ENCODE measurements at regions not wholly inside any gene's neighbourhood (a gene's known extent, or its start where the extent isn't known, plus 50 kb on each side); places are given as distances from the start of the nearest gene placed in this dataset.
"Not testable (repeated sequence)": the region's sequence is repeated elsewhere in the genome, so short reads cannot be mapped to it uniquely, and the experiment has no call there.

DNA sequence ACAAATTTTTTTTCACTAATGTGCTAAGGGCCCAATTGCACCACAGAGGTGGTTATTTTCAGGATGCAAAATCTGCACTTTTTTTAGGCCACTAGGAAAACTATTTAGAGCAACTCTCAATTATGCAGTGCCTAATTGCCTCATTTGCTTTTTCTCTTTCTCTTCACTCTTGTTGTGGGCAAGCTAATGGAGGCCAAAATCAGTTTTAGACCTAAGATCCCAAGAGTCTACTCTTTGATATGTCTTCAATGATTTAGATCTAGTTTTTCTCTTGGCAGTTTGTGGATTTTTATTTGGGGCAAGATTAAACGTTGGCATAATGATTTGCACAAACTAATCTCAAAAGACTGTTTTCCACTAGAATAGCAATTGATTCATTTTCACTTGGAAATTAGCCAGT, 1996.9 kb downstream of the LRRC4C start:
- DNase-seq: no peak

DNA sequence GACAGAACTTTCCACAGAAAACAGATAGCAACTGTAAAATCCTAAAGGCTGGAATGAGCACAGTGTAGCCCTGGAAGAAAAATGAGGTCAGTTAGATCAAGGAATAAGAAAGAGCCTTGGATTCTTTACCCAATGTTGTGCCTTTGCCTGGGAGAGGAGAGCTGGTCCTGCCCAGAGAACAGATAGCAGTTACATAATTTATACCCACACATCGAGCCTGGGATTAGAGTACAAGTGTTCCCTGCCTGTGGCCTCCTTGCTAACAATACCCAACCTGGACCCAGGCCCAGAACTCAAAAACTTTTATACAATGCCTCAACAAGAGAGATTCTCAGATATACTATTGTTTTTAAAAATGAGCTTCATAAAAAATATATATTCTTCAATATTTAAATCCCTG, 1998.4 kb downstream of the LRRC4C start:
- no peak for DNase-seq

DNA sequence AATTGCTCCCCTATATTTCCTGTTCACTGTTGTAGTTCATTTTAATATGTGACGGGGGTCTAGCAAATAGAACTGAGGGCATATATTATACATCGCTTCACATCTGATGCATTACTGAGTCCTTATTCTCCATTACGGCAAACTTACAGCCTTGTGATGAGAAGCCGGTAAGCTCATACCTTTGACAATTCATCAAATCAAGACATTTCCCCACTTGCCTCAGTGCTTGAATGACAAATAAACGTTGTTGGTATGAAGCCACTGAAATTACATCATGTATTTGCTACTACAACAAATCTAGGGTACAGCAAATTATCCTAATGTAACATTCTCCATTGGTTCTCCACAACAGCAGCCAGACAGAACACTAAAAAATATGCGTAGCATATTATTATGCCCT, 1999.8 kb downstream of the LRRC4C start:
- no peak for DNase-seq

DNA sequence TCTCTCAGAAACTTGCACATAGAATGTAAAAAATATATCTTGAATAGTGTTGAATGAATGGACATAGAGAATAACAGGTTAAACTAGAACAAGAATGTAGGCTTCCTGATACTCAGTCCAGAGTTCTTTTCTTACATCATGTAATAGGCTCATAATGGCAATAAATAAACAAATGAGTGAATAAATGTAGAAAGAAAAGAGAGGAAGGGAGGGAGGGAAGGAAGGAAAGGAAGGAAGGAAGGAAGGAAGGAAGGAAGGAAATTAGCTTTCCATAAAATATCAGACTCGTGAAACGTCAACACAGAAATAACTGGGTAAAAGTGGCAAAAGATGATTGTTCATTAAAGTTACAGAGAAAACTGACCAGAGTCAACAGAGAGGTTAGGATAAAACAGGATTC, 2001.0 kb downstream of the LRRC4C start:
- no peak for DNase-seq

DNA sequence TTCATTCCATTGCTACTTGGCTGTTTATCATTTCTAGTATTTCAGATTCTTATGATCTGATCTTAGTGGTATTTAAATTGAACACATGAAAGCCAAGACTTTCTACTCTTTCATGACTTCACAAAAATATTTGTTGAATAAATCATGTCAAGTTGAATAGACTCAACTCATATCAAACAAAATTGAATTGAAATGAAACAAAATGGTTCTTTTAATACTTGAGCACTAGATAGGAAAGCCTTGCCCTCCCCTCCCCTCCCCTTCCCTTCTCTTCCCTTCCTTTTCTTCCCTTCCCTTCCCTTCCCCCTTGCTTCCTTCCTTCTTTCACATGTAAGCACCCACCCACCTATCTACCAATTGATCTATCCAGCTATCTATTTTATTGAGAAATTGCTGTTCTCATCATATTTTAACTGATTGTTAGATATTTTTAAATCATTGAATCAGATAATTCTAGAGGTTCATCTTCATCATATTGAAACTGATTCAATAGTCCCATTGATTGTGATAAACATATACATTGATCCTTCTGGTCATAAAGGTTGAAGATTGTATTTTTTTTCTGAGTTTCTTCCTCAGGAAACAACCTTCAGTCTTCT, 2015.9 kb downstream of the LRRC4C start:
- no peak for DNase-seq

DNA sequence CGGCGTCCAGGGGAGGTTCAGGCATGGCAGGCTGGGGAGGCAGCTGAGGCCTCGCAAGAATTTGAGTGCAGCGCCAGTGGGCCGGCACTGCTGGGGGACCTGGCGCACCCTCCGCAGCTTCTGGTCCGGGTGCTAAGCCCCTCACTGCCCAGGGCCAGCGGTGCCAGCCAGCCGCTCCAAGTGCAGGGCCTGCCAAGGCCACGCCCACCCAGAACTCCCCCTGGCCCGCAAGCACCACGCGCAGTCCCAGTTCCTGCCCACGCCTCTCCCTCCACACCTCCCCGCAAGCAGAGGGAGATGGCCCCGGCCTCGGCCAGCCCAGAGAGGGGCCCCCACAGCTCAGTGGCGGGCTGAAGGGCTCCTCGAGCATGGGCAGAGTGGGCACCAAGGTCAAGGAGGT, 2017.3 kb downstream of the LRRC4C start:
- DNase-seq: no peak

DNA sequence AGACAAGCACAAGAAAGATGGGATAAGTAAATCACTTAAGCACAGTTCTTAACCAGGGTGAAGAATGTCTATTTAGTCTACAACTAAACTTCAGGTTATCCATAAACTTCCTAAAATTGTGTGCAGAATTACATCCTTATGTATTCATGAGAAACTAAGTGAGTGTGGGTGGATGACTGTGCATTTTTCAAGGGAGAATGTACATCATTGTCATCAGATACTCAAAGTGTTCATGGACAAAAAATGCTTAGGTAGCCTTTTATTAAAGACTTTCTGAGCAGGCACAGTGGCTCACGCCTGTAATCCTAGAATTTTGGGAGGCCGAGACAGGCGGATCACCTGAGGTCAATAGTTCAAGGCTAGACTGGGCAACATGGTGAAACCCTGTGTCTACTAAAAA, 2023.8 kb downstream of the LRRC4C start:
- DNase-seq: no peak

DNA sequence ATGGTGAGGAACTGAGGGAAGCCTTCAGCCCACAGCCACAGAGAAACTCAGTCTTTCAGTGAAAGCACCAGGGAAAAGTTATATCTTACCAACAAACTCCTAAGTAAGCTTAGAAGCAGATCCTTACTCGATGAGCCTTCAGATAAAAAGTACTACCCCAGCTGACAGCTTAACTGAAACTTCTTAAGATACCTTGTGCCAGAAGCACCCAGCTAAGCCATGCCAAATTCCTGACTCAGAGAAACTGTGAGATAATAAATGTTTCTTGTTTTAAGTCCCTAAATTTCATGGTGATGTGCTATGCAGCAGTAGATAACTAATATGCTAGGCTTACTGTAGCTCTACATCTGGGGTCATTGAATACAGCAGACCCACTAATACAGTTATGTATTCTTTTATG, 2025.0 kb downstream of the LRRC4C start:
- DNase-seq: no peak

DNA sequence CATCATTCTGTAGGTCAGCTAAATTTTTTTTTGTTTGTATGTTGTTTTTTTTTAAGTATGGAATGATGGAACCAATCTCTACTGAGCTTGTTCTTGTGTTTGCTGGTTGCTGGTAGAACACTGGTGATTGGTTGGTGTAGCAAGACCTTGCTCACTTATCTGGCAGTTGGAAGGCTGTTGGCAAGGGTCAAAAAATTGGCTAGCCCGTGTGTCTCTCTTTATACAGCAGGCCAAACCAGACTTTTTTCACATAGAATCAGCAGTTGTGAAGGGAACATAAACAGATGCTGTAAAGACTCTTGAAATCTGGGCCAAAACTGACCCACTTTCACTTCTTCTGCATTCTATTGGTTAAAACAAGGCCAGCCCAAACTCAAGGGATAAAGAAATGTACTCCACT, 2026.5 kb downstream of the LRRC4C start:
- DNase-seq: no peak

DNA sequence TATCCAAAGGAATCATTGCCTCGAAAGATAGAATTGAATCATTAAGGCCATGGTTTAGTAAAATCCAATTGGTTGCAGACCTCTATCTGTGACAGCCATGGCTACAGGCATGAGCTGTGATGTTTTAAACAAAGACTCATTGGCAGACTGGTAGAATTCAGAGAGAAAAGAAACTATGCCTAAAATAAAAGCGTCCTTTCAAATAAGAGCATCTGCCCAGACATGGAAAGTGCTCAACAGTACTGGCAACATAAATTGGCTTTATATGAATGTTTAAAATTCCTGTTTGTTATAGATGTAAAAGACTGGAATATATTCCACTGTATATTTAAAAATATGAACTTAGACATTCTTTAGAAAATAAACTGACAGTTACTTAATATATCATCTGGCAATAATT, 2034.2 kb downstream of the LRRC4C start:
- no peak for DNase-seq

DNA sequence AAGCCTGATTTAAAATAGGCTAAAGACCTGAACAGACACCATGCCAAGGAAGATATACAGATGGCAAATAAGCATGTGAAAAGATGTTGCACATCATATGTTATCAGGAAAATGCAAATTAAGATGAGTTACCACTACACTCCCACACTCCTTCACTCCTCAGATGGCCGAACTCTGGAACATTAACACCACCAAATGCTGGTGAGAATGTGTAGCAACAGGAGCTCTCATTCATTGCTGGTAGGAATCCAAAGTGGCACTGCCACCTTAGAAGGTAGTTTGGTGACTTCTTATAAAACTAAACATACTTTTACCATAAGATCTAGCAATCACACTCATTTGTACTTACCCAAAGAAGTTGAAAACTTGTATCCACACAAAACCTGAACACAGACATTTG, 2047.3 kb downstream of the LRRC4C start:
- DNase-seq: no peak

DNA sequence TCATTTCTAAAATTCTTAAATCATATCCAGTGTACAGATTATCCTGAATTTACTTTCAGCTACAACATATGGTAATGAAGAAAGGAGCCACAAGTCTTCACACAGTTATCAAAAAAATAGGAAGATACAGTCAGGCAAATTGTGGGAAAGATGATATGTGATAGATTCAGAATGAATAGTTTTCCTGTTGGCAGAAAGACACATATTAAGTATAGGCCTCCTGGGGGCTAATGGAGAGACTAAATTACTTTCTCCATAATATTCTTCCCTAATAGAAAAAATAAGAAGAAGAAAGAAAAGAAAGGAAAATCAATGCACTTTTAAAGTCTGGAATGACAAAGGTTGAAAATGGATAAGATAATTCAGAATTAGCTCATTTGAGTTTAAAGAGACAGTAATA, 2073.5 kb downstream of the LRRC4C start:
- no peak for DNase-seq

DNA sequence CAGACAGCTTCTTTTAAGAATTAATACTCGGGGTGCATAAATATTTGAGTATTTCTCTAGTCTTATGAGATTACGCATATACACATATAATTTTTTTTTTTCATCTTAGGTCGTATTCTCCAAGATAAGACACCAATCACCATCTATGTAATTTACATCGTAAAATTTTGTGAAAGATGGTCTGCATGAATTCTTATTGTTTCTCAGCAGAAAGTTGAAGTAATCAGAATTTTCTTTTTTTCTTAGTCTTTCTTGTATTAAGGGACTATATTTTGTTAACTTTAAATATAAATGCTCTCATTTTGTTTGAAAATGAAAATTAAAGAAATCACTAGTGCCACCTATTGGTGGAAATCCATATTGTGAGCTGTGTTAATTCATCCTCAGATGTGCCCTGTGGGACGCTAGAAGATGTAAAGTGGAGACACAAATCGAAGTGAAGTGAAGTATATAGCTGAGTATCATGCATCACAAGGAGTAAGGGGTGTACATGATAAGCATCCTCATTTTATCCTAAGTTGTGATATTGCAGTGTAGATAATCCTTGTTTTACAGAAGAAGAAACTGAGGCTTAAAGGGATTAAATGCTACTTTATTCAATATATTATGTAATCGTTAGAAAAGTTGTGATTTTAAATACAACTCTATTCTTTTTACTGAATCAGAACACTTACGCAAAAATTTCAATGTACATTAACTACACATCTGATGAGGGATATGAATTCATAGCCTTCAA, 2084.3 kb downstream of the LRRC4C start:
- DNase-seq: no peak

DNA sequence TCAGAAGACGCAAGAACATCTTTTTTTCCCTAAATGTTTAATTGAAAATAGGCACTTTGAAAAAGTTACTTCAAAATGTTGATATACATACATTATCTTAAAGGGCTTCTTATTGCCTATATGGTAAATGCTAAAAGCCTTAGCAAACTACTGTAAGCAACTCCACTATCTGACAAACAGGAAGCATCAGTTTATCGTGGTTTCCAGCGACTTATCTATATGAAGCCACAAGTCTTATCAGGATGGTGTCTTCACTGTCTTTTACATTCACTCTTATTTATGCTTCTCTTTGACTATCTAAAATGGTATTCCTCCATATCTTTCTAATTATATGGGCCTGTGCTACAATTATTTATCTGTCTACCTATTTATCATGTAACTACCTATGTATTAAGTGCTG, 2091.9 kb downstream of the LRRC4C start:
- no peak for DNase-seq

DNA sequence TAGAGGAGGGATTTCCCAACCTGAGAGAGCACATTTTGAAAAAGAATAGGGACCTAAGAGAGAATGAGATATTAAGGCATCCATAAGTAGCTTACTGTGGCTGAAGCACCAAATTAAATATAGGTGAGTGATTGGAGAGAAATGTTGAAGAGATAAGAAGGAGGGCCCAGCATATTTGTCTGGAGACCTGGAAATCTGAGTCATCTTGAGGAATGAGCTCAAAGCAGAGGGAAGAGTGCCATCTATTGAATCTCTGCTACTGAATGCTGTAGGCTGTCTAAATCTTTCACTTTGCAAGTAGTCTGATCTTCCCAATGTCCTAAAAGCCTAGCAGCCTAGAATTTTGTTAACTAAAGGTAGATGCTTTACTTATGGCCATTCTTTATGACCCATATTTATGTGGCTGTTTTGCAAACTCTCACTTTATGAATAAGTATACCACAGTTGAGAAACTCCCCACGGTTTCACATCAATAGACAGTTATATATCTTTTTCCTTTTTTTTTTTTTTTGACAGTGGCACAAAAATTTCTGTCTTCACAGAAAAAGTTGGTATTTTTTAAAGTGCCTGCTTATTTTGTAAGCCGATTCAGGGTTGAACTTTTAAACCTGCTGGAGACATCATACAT, 2093.5 kb downstream of the LRRC4C start:
- DNase-seq: peak; percentile 7

DNA sequence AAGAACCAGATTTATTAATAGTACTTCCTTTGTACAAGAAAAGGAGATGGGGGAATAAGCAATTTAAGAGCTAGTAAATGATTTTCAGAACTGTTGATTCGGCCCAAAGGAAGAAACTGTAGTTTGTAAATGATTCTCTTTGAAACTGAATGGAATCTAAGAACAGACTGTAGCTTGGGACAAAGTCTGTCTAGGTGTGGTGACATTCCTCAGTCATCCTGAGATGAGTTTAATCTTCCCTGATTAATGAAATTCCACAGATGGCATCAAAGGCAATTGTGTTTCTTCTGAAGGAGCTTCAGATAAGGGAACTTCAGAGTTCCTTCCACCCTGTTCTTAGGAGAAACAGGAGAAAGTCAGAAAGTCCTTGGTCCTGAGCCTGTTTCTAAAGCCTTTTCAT, 2095.9 kb downstream of the LRRC4C start:
- DNase-seq: no peak

DNA sequence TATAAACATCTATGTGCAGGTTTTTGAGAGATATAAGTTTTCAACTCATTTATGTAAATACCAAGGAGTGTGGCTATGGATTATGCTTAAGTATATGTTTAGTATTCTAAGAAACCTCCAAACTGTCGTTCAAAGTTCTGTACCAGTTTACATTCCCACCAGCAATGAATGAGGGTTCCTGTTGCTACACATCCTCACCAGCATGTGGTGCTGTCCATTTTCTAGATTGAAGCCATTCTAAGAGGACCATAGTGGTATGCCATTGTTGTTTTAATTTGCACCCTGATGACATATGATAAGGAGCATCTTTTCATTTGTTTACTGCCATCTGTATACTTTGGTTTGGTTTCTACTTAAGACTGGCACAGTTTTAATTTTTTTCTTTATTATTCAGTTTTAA, 2097.9 kb downstream of the LRRC4C start:
- no peak for DNase-seq

DNA sequence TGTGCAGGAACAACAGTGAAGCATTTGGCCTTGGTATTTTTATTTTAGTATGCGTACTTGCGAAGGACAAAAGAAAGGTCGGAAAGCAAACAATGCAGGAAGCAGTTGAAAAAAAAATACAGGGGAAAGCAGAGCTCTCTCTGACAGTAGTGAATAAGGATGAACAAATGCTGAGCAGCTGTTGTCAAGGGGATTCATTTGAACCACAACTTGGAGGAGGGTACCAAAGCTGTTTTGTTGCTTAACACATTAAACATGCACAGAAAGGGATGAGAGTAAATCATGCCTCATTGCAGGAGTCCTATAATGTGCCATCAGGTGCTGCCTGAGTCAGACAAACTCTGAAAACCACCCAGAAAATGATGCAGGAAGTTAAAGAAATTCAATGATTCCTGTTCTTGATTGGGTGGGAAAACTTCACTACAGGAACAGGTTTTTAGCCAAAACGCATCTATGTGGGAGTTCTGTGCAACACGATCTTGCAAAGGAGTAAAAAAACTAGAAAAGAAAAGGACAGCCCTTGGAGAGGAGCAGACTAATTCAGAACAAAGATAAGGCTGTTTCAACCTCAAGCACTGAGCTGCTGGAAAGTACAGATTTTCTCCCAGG, 2113.5 kb downstream of the LRRC4C start:
- no peak for DNase-seq

DNA sequence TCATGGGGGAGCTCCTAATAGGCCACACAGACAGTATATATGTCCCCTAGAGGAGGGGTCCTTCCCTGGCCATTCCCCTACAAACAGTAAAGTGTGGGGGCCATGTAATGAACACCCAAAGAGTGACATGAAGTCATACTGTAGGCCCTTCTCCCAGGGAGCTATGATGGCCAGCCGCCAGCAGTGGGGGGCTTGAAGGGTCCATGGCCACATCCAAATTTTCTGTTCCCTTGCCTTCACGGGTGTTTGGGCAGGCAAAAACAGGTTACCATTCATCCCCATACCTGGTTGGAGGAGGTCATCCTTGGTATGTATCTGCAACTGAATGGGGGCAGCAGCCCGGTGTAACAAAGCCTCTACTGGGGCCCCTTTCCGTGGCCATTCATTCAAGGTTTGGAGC, 2118.0 kb downstream of the LRRC4C start:
- DNase-seq: no peak

DNA sequence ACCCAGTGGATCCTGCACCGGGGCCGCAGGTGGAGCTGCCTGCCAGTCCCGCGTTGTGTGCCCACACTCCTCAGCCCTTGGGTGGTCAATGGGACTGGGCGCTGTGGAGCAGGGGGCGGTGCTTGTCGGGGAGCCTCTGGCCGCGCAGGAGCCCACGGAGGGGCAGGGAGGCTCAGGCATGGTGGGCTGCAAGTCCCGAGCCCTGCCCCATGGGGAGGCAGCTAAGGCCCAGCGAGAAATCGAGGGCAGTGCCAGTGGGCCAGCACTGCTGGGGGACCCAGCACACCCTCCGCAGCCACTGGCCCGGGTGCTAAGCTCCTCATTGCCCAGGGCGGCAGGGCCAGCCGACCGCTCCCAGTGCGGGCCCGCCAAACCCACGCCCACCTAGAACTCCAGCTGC, 2126.4 kb downstream of the LRRC4C start:
- not testable (repeated sequence) for DNase-seq

DNA sequence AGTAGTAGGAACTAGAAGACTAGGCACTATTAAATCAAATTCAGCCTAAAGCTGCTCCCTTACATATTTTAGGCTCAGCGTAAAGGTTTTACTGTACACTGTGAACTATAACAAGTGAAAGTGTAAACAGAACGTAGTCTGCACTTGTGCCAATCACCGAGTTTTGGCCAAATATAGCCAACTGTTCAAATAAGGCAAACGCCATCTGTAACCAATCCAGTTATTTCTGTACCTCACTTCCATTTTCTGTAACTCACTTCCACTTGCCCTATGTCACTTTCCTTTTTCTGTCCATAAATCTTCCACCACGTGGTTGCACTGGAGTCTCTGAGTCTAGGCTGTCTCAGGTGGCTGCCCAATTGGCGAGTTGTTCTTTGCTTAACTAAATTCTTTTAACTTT, 2132.2 kb downstream of the LRRC4C start:
- peak; percentile 13 for DNase-seq

DNA sequence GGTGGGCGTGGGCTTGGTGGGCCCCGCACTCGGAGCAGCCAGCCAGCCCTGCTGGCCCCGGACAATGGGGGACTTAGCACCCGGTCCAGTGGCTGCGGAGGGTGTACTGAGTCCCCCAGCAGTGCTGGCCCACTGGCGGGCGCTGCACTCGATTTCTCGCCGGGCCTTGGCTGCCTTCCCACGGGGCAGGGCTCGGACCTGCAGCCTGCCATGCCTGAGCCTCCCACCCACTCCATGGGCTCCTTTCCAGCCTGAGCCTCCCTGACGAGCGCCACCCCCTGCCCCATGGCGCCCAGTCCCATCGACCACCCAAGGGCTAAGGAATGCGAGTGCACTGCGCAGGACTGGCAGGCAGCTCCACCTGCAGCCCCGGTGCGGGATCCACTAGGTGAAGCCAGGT, 2147.6 kb downstream of the LRRC4C start:
- not testable (repeated sequence) for DNase-seq

DNA sequence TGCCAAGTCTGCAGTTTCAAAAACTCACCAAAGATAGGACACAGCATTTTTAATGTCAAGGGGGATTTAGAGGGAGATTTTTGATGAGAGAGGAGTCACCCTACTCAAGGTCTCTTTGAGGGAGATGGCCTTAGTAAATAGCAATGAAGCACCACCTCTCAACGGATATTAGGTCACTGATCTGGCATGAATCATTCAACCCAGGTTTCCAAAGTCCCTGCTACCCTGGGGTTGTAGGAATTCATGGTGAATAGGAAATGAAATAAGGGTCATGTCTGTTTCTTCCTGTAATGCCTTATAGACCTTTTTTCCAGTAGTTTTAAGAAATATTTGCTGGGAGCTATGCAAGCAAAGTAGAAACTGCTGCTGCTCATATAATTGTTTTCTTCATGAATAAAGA, 2154.9 kb downstream of the LRRC4C start:
- DNase-seq: no peak

DNA sequence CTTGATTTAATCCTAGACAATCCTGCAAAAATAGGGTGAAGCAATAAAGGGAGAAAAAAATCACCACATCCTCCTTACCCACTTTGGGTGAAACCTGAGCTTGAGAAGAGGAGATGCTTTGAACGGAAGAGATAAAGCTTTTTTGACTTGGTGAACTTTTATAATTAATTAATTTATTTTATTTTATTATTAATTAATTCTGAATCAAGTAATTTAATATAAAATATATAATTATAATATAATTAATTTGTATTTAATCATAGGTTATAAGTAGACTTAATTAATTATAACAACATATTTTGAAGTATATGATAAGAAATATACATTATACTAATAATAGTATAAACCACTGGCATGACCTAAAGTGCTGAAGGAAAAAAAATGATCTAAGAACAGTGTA, 2164.8 kb downstream of the LRRC4C start:
- DNase-seq: no peak

All from NCI-H446 treated with DMSO at 0.1 percent for 48 hours (cell line).